ENCODE measurements at regions not wholly inside any gene's neighbourhood (a gene's known extent, or its start where the extent isn't known, plus 50 kb on each side); places are given as distances from the start of the nearest gene placed in this dataset.
A peak's percentile ranks its signal among the peaks of the same experiment; 100 is the strongest.

DNA sequence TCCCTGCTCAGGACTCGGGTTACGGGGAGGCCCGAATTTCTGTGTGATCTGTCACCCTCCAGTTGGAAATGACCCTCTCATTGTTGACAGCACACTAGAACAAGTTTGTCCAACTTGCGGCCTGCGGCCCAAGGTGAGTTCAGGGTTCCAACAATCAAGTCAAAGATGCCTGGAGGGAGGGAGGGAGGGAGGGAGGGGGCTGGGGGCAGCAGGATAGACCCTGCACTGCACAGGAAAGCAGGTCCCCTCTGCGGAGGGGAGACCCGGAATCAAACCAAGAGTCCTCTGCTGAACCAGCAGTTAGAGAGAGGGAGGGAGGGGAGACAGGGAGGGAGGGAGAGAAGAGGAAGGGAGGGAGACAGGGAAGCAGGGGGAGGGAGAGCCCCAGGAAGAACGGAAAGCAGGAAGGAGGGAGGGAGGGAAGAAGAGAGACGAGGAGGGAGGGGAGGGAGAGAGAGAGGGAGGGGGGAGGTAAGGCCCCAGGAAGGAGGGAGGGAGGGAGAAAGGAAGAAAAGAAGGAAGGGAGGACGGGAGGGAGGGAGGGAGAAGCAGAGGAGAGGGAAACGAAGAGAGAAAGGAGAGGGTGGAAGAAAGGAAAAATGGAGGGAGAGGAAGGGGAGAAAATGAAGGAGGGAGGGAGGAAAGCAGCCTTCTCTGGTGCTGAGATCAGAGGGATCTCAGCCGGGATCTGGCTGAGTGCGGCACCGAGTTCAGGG lies 96.7 kb upstream of the CDH5 start:
- CTCF ChIA-PET, result interaction anchor here (1.1 to 1.6 kb wide), 3 partner anchors 47 to 565 kb away, joined by 3 to 4 read pairs (median 4); no protein-coding TSS in a partner anchor
- H3K9me3 Mint-ChIP-seq, result no peaks in the 10 kb centered on the region
- peaks cover 28% of the 10 kb centered on the region for H3K4me1 Mint-ChIP-seq
- no peak overlapping the region for H3K27ac Mint-ChIP-seq
- DNase-seq (ENCODE audit: low spot score), result no peak
- peak overlapping the region; percentile 54 for H3K4me3 Mint-ChIP-seq
- TF ChIP-seq, protein P1, sequence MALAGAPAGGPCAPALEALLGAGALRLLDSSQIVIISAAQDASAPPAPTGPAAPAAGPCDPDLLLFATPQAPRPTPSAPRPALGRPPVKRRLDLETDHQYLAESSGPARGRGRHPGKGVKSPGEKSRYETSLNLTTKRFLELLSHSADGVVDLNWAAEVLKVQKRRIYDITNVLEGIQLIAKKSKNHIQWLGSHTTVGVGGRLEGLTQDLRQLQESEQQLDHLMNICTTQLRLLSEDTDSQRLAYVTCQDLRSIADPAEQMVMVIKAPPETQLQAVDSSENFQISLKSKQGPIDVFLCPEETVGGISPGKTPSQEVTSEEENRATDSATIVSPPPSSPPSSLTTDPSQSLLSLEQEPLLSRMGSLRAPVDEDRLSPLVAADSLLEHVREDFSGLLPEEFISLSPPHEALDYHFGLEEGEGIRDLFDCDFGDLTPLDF (CRISPR knock-in tag; IDR thresholded peaks at IDR 0.05), result no peak
- TF ChIP-seq ZNF423 (CRISPR knock-in tag; IDR thresholded peaks at IDR 0.05) (no peak), FOXK1 (CRISPR knock-in tag; IDR thresholded peaks at IDR 0.05) (no peak), CREB1 (CRISPR knock-in tag; IDR thresholded peaks at IDR 0.05) (no peak), TP53 (CRISPR knock-in tag; IDR thresholded peaks at IDR 0.05) (no peak), SMAD4 (CRISPR knock-in tag; IDR thresholded peaks at IDR 0.05) (0 out of 2 replicates have a peak, but pooled peaks have one; percentile 26), JAZF1 (CRISPR knock-in tag; IDR thresholded peaks at IDR 0.05) (no peak)
- TF ChIP-seq, protein P2, sequence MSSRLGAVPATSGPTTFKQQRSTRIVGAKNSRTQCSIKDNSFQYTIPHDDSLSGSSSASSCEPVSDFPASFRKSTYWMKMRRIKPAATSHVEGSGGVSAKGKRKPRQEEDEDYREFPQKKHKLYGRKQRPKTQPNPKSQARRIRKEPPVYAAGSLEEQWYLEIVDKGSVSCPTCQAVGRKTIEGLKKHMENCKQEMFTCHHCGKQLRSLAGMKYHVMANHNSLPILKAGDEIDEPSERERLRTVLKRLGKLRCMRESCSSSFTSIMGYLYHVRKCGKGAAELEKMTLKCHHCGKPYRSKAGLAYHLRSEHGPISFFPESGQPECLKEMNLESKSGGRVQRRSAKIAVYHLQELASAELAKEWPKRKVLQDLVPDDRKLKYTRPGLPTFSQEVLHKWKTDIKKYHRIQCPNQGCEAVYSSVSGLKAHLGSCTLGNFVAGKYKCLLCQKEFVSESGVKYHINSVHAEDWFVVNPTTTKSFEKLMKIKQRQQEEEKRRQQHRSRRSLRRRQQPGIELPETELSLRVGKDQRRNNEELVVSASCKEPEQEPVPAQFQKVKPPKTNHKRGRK (CRISPR knock-in tag; IDR thresholded peaks at IDR 0.05; ENCODE audit: borderline replicate concordance), result peak; percentile 94
- TF ChIP-seq, protein P3, sequence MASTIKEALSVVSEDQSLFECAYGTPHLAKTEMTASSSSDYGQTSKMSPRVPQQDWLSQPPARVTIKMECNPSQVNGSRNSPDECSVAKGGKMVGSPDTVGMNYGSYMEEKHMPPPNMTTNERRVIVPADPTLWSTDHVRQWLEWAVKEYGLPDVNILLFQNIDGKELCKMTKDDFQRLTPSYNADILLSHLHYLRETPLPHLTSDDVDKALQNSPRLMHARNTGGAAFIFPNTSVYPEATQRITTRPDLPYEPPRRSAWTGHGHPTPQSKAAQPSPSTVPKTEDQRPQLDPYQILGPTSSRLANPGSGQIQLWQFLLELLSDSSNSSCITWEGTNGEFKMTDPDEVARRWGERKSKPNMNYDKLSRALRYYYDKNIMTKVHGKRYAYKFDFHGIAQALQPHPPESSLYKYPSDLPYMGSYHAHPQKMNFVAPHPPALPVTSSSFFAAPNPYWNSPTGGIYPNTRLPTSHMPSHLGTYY (CRISPR knock-in tag; IDR thresholded peaks at IDR 0.05), result no peak
- TF ChIP-seq, protein P4, sequence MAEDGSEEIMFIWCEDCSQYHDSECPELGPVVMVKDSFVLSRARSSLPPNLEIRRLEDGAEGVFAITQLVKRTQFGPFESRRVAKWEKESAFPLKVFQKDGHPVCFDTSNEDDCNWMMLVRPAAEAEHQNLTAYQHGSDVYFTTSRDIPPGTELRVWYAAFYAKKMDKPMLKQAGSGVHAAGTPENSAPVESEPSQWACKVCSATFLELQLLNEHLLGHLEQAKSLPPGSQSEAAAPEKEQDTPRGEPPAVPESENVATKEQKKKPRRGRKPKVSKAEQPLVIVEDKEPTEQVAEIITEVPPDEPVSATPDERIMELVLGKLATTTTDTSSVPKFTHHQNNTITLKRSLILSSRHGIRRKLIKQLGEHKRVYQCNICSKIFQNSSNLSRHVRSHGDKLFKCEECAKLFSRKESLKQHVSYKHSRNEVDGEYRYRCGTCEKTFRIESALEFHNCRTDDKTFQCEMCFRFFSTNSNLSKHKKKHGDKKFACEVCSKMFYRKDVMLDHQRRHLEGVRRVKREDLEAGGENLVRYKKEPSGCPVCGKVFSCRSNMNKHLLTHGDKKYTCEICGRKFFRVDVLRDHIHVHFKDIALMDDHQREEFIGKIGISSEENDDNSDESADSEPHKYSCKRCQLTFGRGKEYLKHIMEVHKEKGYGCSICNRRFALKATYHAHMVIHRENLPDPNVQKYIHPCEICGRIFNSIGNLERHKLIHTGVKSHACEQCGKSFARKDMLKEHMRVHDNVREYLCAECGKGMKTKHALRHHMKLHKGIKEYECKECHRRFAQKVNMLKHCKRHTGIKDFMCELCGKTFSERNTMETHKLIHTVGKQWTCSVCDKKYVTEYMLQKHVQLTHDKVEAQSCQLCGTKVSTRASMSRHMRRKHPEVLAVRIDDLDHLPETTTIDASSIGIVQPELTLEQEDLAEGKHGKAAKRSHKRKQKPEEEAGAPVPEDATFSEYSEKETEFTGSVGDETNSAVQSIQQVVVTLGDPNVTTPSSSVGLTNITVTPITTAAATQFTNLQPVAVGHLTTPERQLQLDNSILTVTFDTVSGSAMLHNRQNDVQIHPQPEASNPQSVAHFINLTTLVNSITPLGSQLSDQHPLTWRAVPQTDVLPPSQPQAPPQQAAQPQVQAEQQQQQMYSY (CRISPR knock-in tag; IDR thresholded peaks at IDR 0.05), result no peak
- TF ChIP-seq, protein P5, sequence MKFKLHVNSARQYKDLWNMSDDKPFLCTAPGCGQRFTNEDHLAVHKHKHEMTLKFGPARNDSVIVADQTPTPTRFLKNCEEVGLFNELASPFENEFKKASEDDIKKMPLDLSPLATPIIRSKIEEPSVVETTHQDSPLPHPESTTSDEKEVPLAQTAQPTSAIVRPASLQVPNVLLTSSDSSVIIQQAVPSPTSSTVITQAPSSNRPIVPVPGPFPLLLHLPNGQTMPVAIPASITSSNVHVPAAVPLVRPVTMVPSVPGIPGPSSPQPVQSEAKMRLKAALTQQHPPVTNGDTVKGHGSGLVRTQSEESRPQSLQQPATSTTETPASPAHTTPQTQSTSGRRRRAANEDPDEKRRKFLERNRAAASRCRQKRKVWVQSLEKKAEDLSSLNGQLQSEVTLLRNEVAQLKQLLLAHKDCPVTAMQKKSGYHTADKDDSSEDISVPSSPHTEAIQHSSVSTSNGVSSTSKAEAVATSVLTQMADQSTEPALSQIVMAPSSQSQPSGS (CRISPR knock-in tag; IDR thresholded peaks at IDR 0.05; ENCODE audit: borderline replicate concordance, low read depth), result no peak
- TF ChIP-seq, protein P6, sequence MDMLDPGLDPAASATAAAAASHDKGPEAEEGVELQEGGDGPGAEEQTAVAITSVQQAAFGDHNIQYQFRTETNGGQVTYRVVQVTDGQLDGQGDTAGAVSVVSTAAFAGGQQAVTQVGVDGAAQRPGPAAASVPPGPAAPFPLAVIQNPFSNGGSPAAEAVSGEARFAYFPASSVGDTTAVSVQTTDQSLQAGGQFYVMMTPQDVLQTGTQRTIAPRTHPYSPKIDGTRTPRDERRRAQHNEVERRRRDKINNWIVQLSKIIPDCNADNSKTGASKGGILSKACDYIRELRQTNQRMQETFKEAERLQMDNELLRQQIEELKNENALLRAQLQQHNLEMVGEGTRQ (CRISPR knock-in tag; IDR thresholded peaks at IDR 0.05), result no peak
- ATAC-seq, result peak; percentile 38
- H3K36me3 Mint-ChIP-seq, result no peaks in the 10 kb centered on the region
- POLR2A ChIA-PET, result no interaction called here
- H3K27me3 Mint-ChIP-seq (ENCODE audit: low read depth), result peaks cover 36% of the 10 kb centered on the region

DNA sequence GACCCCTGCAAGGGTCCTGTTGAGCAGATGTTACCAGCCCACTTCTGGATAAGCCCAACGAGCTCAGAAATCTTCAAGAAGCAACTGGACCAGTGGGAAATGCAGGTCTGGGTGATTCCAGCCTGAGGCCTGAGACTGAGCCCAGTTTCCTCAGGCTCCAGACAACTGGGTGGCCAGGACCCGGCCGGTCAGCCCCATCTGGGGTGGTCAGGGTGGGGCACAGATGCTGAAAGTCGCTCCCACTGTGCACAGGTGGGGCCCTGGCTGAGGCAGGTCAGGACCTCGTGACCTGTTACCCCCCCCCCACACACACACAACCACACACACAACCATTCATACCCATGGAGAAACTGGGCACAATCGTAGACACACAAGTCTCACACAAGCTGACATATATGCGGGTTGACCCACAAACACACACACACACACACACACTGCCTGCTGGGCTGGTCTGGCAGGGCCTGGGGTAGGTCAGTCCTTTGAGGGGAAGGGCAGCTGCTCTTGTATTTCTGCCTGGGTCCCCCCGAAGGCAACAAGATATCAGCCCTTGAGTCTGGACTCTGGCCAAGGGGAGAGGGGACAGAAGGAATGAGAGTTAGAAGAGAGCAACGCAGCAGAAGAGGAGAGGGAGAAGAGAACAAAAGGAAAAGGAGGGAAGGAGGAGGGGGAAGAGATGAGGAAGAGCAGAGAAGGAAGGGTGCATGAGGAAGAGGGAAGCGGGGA lies 99.0 kb upstream of the CDH5 start:
- TF ChIP-seq TEAD1 (CRISPR knock-in tag; IDR thresholded peaks at IDR 0.05) (no peak), ZNF396 (CRISPR knock-in tag; IDR thresholded peaks at IDR 0.05; ENCODE audit: borderline replicate concordance) (no peak)
- TF ChIP-seq, protein P7, sequence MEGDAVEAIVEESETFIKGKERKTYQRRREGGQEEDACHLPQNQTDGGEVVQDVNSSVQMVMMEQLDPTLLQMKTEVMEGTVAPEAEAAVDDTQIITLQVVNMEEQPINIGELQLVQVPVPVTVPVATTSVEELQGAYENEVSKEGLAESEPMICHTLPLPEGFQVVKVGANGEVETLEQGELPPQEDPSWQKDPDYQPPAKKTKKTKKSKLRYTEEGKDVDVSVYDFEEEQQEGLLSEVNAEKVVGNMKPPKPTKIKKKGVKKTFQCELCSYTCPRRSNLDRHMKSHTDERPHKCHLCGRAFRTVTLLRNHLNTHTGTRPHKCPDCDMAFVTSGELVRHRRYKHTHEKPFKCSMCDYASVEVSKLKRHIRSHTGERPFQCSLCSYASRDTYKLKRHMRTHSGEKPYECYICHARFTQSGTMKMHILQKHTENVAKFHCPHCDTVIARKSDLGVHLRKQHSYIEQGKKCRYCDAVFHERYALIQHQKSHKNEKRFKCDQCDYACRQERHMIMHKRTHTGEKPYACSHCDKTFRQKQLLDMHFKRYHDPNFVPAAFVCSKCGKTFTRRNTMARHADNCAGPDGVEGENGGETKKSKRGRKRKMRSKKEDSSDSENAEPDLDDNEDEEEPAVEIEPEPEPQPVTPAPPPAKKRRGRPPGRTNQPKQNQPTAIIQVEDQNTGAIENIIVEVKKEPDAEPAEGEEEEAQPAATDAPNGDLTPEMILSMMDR (IDR thresholded peaks at IDR 0.05), result no peak
- TF ChIP-seq, protein P8, sequence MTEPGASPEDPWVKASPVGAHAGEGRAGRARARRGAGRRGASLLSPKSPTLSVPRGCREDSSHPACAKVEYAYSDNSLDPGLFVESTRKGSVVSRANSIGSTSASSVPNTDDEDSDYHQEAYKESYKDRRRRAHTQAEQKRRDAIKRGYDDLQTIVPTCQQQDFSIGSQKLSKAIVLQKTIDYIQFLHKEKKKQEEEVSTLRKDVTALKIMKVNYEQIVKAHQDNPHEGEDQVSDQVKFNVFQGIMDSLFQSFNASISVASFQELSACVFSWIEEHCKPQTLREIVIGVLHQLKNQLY (CRISPR knock-in tag; IDR thresholded peaks at IDR 0.05), result no peak
- DNase-seq (ENCODE audit: low spot score), result no peak
- Mint-ChIP-seq H3K36me3 (no peaks in the 10 kb centered on the region), H3K27me3 (ENCODE audit: low read depth) (peaks cover 28% of the 10 kb centered on the region), H3K9me3 (no peaks in the 10 kb centered on the region), H3K4me3 (no peak overlapping the region), H3K4me1 (peaks cover 23% of the 10 kb centered on the region), H3K27ac (no peak overlapping the region)
- ChIA-PET CTCF (interaction anchor here (0.7 to 2.2 kb wide), 3 partner anchors 8 to 131 kb away, joined by 3 to 6 read pairs (median 5); no protein-coding TSS in a partner anchor), POLR2A (interaction anchor here (0.6 kb wide), 1 partner anchor 287 kb away, joined by 3 read pairs; no protein-coding TSS in a partner anchor)
- no peak for ATAC-seq

All from WTC11 (cell line).